ENCODE measurements at regions not wholly inside any gene's neighbourhood (a gene's known extent, or its start where the extent isn't known, plus 50 kb on each side); places are given as distances from the start of the nearest gene placed in this dataset.

- intact Hi-C loops (cut with micrococcal nuclease) = no loop called here
- DNase-seq (no peak), ATAC-seq (ENCODE audit: low read depth) (no peak)
- POLR2A ChIA-PET = no interaction called here
- Mint-ChIP-seq H3K4me3 (no peak overlapping the region), H3K27ac (no peak overlapping the region), H3K9me3 (peaks cover 5% of the 10 kb centered on the region), H3K36me3 (ENCODE audit: low read depth) (no peaks in the 10 kb centered on the region), H3K4me1 (no peaks in the 10 kb centered on the region), H3K27me3 (peaks cover 4% of the 10 kb centered on the region)
- CTCF ChIA-PET = no interaction called here
- TF ChIP-seq CTCF (IDR thresholded peaks at IDR 0.05) = no peak
Measured at GRCh38 chr2:45083175-45083574, 73.9 kb upstream of the SIX2 start.

- no peak overlapping the region for H3K4me3 Mint-ChIP-seq
- no peaks in the 10 kb centered on the region for H3K9me3 Mint-ChIP-seq
- peaks cover 12% of the 10 kb centered on the region for H3K27me3 Mint-ChIP-seq
- H3K36me3 Mint-ChIP-seq (ENCODE audit: low read depth) = no peaks in the 10 kb centered on the region
- DNase-seq = no peak
- TF ChIP-seq CTCF (IDR thresholded peaks at IDR 0.05) = no peak
- CTCF ChIA-PET = no interaction called here
- POLR2A ChIA-PET = no interaction called here
- no peak overlapping the region for H3K27ac Mint-ChIP-seq
- ATAC-seq (ENCODE audit: low read depth) = no peak
- intact Hi-C loops (cut with micrococcal nuclease) = no loop called here
- H3K4me1 Mint-ChIP-seq = no peaks in the 10 kb centered on the region
Measured at GRCh38 chr2:45074713-45075112, 65.5 kb upstream of the SIX2 start.

- ChIA-PET POLR2A (no interaction called here), CTCF (no interaction called here)
- Mint-ChIP-seq H3K27ac (no peak overlapping the region), H3K4me1 (no peaks in the 10 kb centered on the region), H3K9me3 (no peaks in the 10 kb centered on the region), H3K4me3 (no peak overlapping the region), H3K36me3 (ENCODE audit: low read depth) (no peaks in the 10 kb centered on the region), H3K27me3 (peaks cover 17% of the 10 kb centered on the region)
- TF ChIP-seq CTCF (IDR thresholded peaks at IDR 0.05) = no peak
- no peak for DNase-seq
- intact Hi-C loops (cut with micrococcal nuclease) = no loop called here
- no peak for ATAC-seq (ENCODE audit: low read depth)
Measured at GRCh38 chr2:45072862-45073237, 63.6 kb upstream of the SIX2 start.

GRCh38 chr2:45072064-45072861, 63.0 kb upstream of the SIX2 start:
- ChIA-PET CTCF (no interaction called here), POLR2A (no interaction called here)
- no peak for TF ChIP-seq CTCF (IDR thresholded peaks at IDR 0.05)
- ATAC-seq (ENCODE audit: low read depth) = no peak
- Mint-ChIP-seq H3K9me3 (no peaks in the 10 kb centered on the region), H3K27ac (no peak overlapping the region), H3K27me3 (peaks cover 19% of the 10 kb centered on the region), H3K36me3 (ENCODE audit: low read depth) (no peaks in the 10 kb centered on the region), H3K4me1 (no peaks in the 10 kb centered on the region), H3K4me3 (no peak overlapping the region)
- no peak for DNase-seq
- intact Hi-C loops (cut with micrococcal nuclease) = no loop called here

- H3K27ac Mint-ChIP-seq = no peak overlapping the region
- ChIA-PET POLR2A (no interaction called here), CTCF (no interaction called here)
- DNase-seq = no peak
- TF ChIP-seq CTCF (IDR thresholded peaks at IDR 0.05) = no peak
- intact Hi-C loops (cut with micrococcal nuclease) = no loop called here
- no peaks in the 10 kb centered on the region for H3K4me1 Mint-ChIP-seq
- H3K36me3 Mint-ChIP-seq (ENCODE audit: low read depth) = no peaks in the 10 kb centered on the region
- no peak overlapping the region for H3K4me3 Mint-ChIP-seq
- peaks cover 28% of the 10 kb centered on the region for H3K27me3 Mint-ChIP-seq
- no peak for ATAC-seq (ENCODE audit: low read depth)
- H3K9me3 Mint-ChIP-seq = no peaks in the 10 kb centered on the region
Measured at GRCh38 chr2:45070113-45070652, 60.9 kb upstream of the SIX2 start.
